ENCODE measurements at regions not wholly inside any gene's neighbourhood (a gene's known extent, or its start where the extent isn't known, plus 50 kb on each side); places are given as distances from the start of the nearest gene placed in this dataset.

GRCh38 chr14:88955455-88955854 is 131.0 kb downstream of the TTC8 start:
- Histone ChIP-seq H3K36me3 (ENCODE audit: insufficient read depth) (no peaks in the 10 kb centered on the region), H3K4me1 (ENCODE audit: low read depth, poor library complexity, severe bottlenecking) (no peaks in the 10 kb centered on the region), H3K27ac (no peak overlapping the region), H2AFZ (ENCODE audit: low read depth) (no peak overlapping the region), H3K9ac (no peak overlapping the region), H3K79me2 (ENCODE audit: insufficient read depth, low read depth) (no peaks in the 10 kb centered on the region), H3K4me2 (no peak overlapping the region), H3K27me3 (ENCODE audit: insufficient read depth, low read depth) (no peaks in the 10 kb centered on the region), H4K20me1 (ENCODE audit: insufficient read depth) (no peaks in the 10 kb centered on the region), H3K4me3 (IDR thresholded peaks at IDR 0.05; ENCODE audit: insufficient read depth, low read depth, low read length) (no peak overlapping the region)
- no peak for TF ChIP-seq CTCF (conservative IDR thresholded peaks at IDR 0.05; ENCODE audit: low read depth, low read length)

- no peaks in the 10 kb centered on the region for H4K20me1 ChIP-seq (ENCODE audit: insufficient read depth)
- no peak overlapping the region for H2AFZ ChIP-seq (ENCODE audit: low read depth)
- H3K36me3 ChIP-seq (ENCODE audit: insufficient read depth): no peaks in the 10 kb centered on the region
- no peak overlapping the region for H3K9ac ChIP-seq
- TF ChIP-seq CTCF (conservative IDR thresholded peaks at IDR 0.05; ENCODE audit: low read depth, low read length): no peak
- no peaks in the 10 kb centered on the region for H3K27me3 ChIP-seq (ENCODE audit: insufficient read depth, low read depth)
- no peak overlapping the region for H3K4me3 ChIP-seq (IDR thresholded peaks at IDR 0.05; ENCODE audit: insufficient read depth, low read depth, low read length)
- H3K27ac ChIP-seq: no peak overlapping the region
- no peaks in the 10 kb centered on the region for H3K79me2 ChIP-seq (ENCODE audit: insufficient read depth, low read depth)
- H3K4me1 ChIP-seq (ENCODE audit: low read depth, poor library complexity, severe bottlenecking): no peaks in the 10 kb centered on the region
- H3K4me2 ChIP-seq: no peak overlapping the region
Measured at GRCh38 chr14:88960496-88960895, 136.0 kb downstream of the TTC8 start.

GRCh38 chr14:88961214-88961613 is 136.8 kb downstream of the TTC8 start:
- no peaks in the 10 kb centered on the region for H4K20me1 ChIP-seq (ENCODE audit: insufficient read depth)
- H3K4me1 ChIP-seq (ENCODE audit: low read depth, poor library complexity, severe bottlenecking): no peaks in the 10 kb centered on the region
- H2AFZ ChIP-seq (ENCODE audit: low read depth): no peak overlapping the region
- H3K4me2 ChIP-seq: no peak overlapping the region
- TF ChIP-seq CTCF (conservative IDR thresholded peaks at IDR 0.05; ENCODE audit: low read depth, low read length): no peak
- no peak overlapping the region for H3K9ac ChIP-seq
- H3K27me3 ChIP-seq (ENCODE audit: insufficient read depth, low read depth): no peaks in the 10 kb centered on the region
- no peak overlapping the region for H3K27ac ChIP-seq
- H3K4me3 ChIP-seq (IDR thresholded peaks at IDR 0.05; ENCODE audit: insufficient read depth, low read depth, low read length): no peak overlapping the region
- no peaks in the 10 kb centered on the region for H3K36me3 ChIP-seq (ENCODE audit: insufficient read depth)
- H3K79me2 ChIP-seq (ENCODE audit: insufficient read depth, low read depth): no peaks in the 10 kb centered on the region

- H4K20me1 ChIP-seq (ENCODE audit: insufficient read depth): no peaks in the 10 kb centered on the region
- H3K79me2 ChIP-seq (ENCODE audit: insufficient read depth, low read depth): no peaks in the 10 kb centered on the region
- no peaks in the 10 kb centered on the region for H3K36me3 ChIP-seq (ENCODE audit: insufficient read depth)
- H3K4me2 ChIP-seq: no peak overlapping the region
- H3K9ac ChIP-seq: no peak overlapping the region
- H2AFZ ChIP-seq (ENCODE audit: low read depth): no peak overlapping the region
- no peak overlapping the region for H3K4me3 ChIP-seq (IDR thresholded peaks at IDR 0.05; ENCODE audit: insufficient read depth, low read depth, low read length)
- no peaks in the 10 kb centered on the region for H3K27me3 ChIP-seq (ENCODE audit: insufficient read depth, low read depth)
- no peak overlapping the region for H3K27ac ChIP-seq
- H3K4me1 ChIP-seq (ENCODE audit: low read depth, poor library complexity, severe bottlenecking): no peaks in the 10 kb centered on the region
- no peak for TF ChIP-seq CTCF (conservative IDR thresholded peaks at IDR 0.05; ENCODE audit: low read depth, low read length)
Measured at GRCh38 chr14:88962356-88962755, 137.9 kb downstream of the TTC8 start.

- H3K4me3 ChIP-seq (IDR thresholded peaks at IDR 0.05; ENCODE audit: insufficient read depth, low read depth, low read length): no peak overlapping the region
- no peak overlapping the region for H2AFZ ChIP-seq (ENCODE audit: low read depth)
- no peaks in the 10 kb centered on the region for H3K36me3 ChIP-seq (ENCODE audit: insufficient read depth)
- H4K20me1 ChIP-seq (ENCODE audit: insufficient read depth): no peaks in the 10 kb centered on the region
- no peaks in the 10 kb centered on the region for H3K4me1 ChIP-seq (ENCODE audit: low read depth, poor library complexity, severe bottlenecking)
- no peak for TF ChIP-seq CTCF (conservative IDR thresholded peaks at IDR 0.05; ENCODE audit: low read depth, low read length)
- H3K4me2 ChIP-seq: no peak overlapping the region
- no peak overlapping the region for H3K27ac ChIP-seq
- no peaks in the 10 kb centered on the region for H3K79me2 ChIP-seq (ENCODE audit: insufficient read depth, low read depth)
- H3K27me3 ChIP-seq (ENCODE audit: insufficient read depth, low read depth): no peaks in the 10 kb centered on the region
- H3K9ac ChIP-seq: no peak overlapping the region
Measured at GRCh38 chr14:88967299-88967698, 142.8 kb downstream of the TTC8 start.
